Ectodermal cell (in vitro differentiated cells): ENCODE measurements at regions not wholly inside any gene's neighbourhood (a gene's known extent, or its start where the extent isn't known, plus 50 kb on each side); places are given as distances from the start of the nearest gene placed in this dataset.

Source experiments
- H3K27ac ChIP-seq: 2 replicates; pipeline ENCODE4 v1.7.0; 2013; ENCODE audit warnings: mild to moderate bottlenecking, low read depth, low read length; ENCODE audit not compliant: insufficient read depth, poor library complexity, severe bottlenecking
- H3K27me3 ChIP-seq: 2 replicates; pipeline ENCODE4 v1.7.0; 2013; ENCODE audit warnings: mild to moderate bottlenecking, low read length; ENCODE audit not compliant: insufficient read depth, control insufficient read depth, poor library complexity, severe bottlenecking
- H3K36me3 ChIP-seq: one replicate; pipeline ENCODE4 v1.7.0; 2013; ENCODE audit warnings: low read length; ENCODE audit not compliant: control insufficient read depth, insufficient read depth
- H3K4me1 ChIP-seq: one replicate; pipeline ENCODE4 v1.7.0; 2013; ENCODE audit warnings: low read length; ENCODE audit not compliant: control insufficient read depth, insufficient read depth
- H3K4me3 ChIP-seq: 2 replicates; pipeline ENCODE4 v1.7.0; 2013; ENCODE audit warnings: low read depth, low read length, control low read depth; ENCODE audit not compliant: insufficient read depth
- H3K9me3 ChIP-seq: 2 replicates; pipeline ENCODE4 v1.7.0; 2013; ENCODE audit warnings: mild to moderate bottlenecking, low read length, moderate library complexity; ENCODE audit not compliant: control insufficient read depth
- WGBS, 2 experiments: methylation state at CpG; one replicate each; pipeline ENCODE4 v1.1.7; 2013; ENCODE audit warnings: missing lambda C conversion rate in 2 of 2; 5-methylcytosine and 5-hydroxymethylcytosine counted together

GRCh38 chr10:20686015-20686635 lies 211.0 kb downstream of the NEBL start:
- 92 to 96% methylated on average over 6 to 7 of the region's 7 CpGs for WGBS, 2 experiments
- no peak overlapping the region for H3K27ac ChIP-seq
- H3K27me3 ChIP-seq, result no peaks in the 10 kb centered on the region
- H3K9me3 ChIP-seq, result no peaks in the 10 kb centered on the region
- no peaks in the 10 kb centered on the region for H3K36me3 ChIP-seq
- no peak overlapping the region for H3K4me3 ChIP-seq
- H3K4me1 ChIP-seq, result no peaks in the 10 kb centered on the region

GRCh38 chr10:20685462-20685861 lies 211.6 kb downstream of the NEBL start:
- H3K9me3 ChIP-seq, result no peaks in the 10 kb centered on the region
- no peaks in the 10 kb centered on the region for H3K27me3 ChIP-seq
- no peak overlapping the region for H3K4me3 ChIP-seq
- H3K36me3 ChIP-seq, result no peaks in the 10 kb centered on the region
- 94 to 97% methylated on average over 7 to 8 of the region's 8 CpGs for WGBS, 2 experiments
- no peak overlapping the region for H3K27ac ChIP-seq
- no peaks in the 10 kb centered on the region for H3K4me1 ChIP-seq

GRCh38 chr10:20683345-20683744 lies 213.8 kb downstream of the NEBL start:
- H3K27me3 ChIP-seq, result no peaks in the 10 kb centered on the region
- H3K4me1 ChIP-seq, result no peaks in the 10 kb centered on the region
- H3K36me3 ChIP-seq, result no peaks in the 10 kb centered on the region
- H3K4me3 ChIP-seq, result no peak overlapping the region
- no peak overlapping the region for H3K27ac ChIP-seq
- no peaks in the 10 kb centered on the region for H3K9me3 ChIP-seq

- H3K4me3 ChIP-seq, result no peak overlapping the region
- H3K4me1 ChIP-seq, result no peaks in the 10 kb centered on the region
- WGBS, 2 experiments, result 93% methylated on average over 3 of the region's 3 CpGs
- no peak overlapping the region for H3K27ac ChIP-seq
- H3K9me3 ChIP-seq, result no peaks in the 10 kb centered on the region
- no peaks in the 10 kb centered on the region for H3K27me3 ChIP-seq
- H3K36me3 ChIP-seq, result no peaks in the 10 kb centered on the region
These were observed 214.3 kb downstream of the NEBL start for GRCh38 chr10:20682782-20683181.

- Histone ChIP-seq H3K36me3 (no peaks in the 10 kb centered on the region), H3K27me3 (no peaks in the 10 kb centered on the region), H3K4me1 (peaks cover 6% of the 10 kb centered on the region), H3K27ac (no peak overlapping the region), H3K4me3 (no peak overlapping the region), H3K9me3 (no peaks in the 10 kb centered on the region)
- 92 to 94% methylated on average over 5 of the region's 5 CpGs for WGBS, 2 experiments
These were observed 219.8 kb downstream of the NEBL start for GRCh38 chr10:20677340-20677739.

GRCh38 chr10:20674926-20675325 lies 222.2 kb downstream of the NEBL start:
- Histone ChIP-seq H3K27me3 (no peaks in the 10 kb centered on the region), H3K4me1 (peaks cover 6% of the 10 kb centered on the region), H3K4me3 (no peak overlapping the region), H3K27ac (no peak overlapping the region), H3K36me3 (no peaks in the 10 kb centered on the region), H3K9me3 (no peaks in the 10 kb centered on the region)
- WGBS, 2 experiments, result 0 to 12% methylated on average over 1 of the region's 1 CpG

GRCh38 chr10:20673175-20673574 lies 223.9 kb downstream of the NEBL start:
- no peaks in the 10 kb centered on the region for H3K36me3 ChIP-seq
- H3K4me1 ChIP-seq, result peaks cover 6% of the 10 kb centered on the region
- WGBS, 2 experiments, result 94 to 98% methylated on average over 3 to 4 of the region's 4 CpGs
- H3K27me3 ChIP-seq, result no peaks in the 10 kb centered on the region
- no peaks in the 10 kb centered on the region for H3K9me3 ChIP-seq
- no peak overlapping the region for H3K27ac ChIP-seq
- no peak overlapping the region for H3K4me3 ChIP-seq

GRCh38 chr10:20672741-20673140 lies 224.4 kb downstream of the NEBL start:
- no peaks in the 10 kb centered on the region for H3K36me3 ChIP-seq
- H3K27me3 ChIP-seq, result no peaks in the 10 kb centered on the region
- H3K4me1 ChIP-seq, result peaks cover 6% of the 10 kb centered on the region
- no peak overlapping the region for H3K27ac ChIP-seq
- 93 to 95% methylated on average over 5 of the region's 5 CpGs for WGBS, 2 experiments
- no peaks in the 10 kb centered on the region for H3K9me3 ChIP-seq
- H3K4me3 ChIP-seq, result no peak overlapping the region

- Histone ChIP-seq H3K4me1 (peaks cover 6% of the 10 kb centered on the region), H3K27ac (no peak overlapping the region), H3K4me3 (no peak overlapping the region), H3K9me3 (no peaks in the 10 kb centered on the region), H3K36me3 (no peaks in the 10 kb centered on the region), H3K27me3 (no peaks in the 10 kb centered on the region)
- 90 to 97% methylated on average over 1 of the region's 1 CpG for WGBS, 2 experiments
These were observed 226.5 kb downstream of the NEBL start for GRCh38 chr10:20670579-20670978.

GRCh38 chr10:20668985-20669384 lies 228.1 kb downstream of the NEBL start:
- H3K27ac ChIP-seq, result no peak overlapping the region
- H3K4me3 ChIP-seq, result no peak overlapping the region
- no peaks in the 10 kb centered on the region for H3K27me3 ChIP-seq
- H3K4me1 ChIP-seq, result no peaks in the 10 kb centered on the region
- no peaks in the 10 kb centered on the region for H3K36me3 ChIP-seq
- no peaks in the 10 kb centered on the region for H3K9me3 ChIP-seq

GRCh38 chr10:20662742-20663141 lies 234.4 kb downstream of the NEBL start:
- 98 to 100% methylated on average over 3 of the region's 3 CpGs for WGBS, 2 experiments
- Histone ChIP-seq H3K4me1 (no peaks in the 10 kb centered on the region), H3K27me3 (no peaks in the 10 kb centered on the region)

More at GRCh38 chr10:20662742-20663141, 234.4 kb downstream of the NEBL start:
- Histone ChIP-seq H3K36me3 (no peaks in the 10 kb centered on the region), H3K9me3 (no peaks in the 10 kb centered on the region), H3K4me3 (no peak overlapping the region), H3K27ac (no peak overlapping the region)
